ENCODE measurements at regions not wholly inside any gene's neighbourhood (a gene's known extent, or its start where the extent isn't known, plus 50 kb on each side); places are given as distances from the start of the nearest gene placed in this dataset.
A peak's percentile ranks its signal among the peaks of the same experiment; 100 is the strongest.

GRCh38 chr15:91476861-91477260, 376.6 kb upstream of the SLCO3A1 start:
- DNase-seq = no peak

GRCh38 chr15:91478717-91479191, 374.8 kb upstream of the SLCO3A1 start:
- no peak for DNase-seq

DNA sequence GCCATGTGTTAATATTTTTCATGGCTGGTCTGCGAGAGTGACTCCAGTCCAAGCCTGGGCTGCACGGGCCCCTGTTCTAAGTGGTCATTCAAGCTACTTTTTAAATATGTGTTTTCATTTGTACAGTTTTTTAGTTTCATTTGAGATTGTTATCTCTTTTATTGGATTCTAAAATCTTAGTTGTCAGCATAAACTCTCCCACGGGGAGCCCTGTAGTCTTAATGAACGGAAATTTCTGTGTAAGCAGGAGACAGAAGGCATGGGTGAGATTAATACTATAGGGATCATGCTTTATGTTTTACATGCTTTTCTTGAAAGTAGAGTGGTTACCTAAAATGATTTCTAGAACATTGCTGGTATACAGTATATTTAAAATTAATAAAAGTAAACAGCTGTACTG, 373.1 kb upstream of the SLCO3A1 start:
- DNase-seq = no peak

DNA sequence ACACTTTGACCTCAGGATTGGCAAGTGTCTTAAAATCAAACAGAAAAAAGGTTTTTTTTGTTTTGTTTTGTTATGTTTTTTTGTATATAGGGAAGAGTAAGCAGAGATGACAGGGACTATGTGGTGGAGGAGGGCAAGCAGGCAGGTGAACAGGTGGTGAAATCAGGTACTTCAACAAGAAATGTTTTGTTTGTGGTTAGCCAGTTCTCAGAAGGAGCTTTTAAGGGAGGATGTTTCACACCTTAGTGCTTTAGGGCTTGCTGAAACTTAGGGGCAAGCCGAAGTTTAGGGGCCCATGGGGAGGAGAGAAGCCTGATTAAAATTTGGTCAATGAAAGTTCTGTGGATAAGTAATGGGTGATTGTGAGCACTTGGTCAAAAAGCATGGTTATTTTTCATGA, 370.7 kb upstream of the SLCO3A1 start:
- DNase-seq = no peak

DNA sequence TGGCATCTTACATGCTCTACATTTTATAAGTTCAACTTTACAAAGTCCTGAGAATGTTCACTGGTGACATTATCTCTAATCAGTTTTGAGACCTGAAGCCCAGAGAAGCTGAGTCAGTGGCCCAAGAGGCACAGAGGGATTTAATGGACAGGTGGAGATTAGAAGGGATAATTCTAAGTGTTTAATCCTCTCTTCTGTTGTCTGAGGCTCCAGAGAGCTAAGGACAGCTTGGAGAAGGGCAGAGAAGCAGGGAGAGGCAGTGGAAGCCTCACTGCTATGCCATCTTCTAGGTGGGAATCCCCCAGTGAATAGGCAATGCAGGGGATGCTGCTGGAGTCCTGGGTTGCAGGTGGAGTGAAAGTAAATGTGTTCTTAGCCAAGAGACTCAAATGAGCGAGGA, 369.4 kb upstream of the SLCO3A1 start:
- DNase-seq = no peak

DNA sequence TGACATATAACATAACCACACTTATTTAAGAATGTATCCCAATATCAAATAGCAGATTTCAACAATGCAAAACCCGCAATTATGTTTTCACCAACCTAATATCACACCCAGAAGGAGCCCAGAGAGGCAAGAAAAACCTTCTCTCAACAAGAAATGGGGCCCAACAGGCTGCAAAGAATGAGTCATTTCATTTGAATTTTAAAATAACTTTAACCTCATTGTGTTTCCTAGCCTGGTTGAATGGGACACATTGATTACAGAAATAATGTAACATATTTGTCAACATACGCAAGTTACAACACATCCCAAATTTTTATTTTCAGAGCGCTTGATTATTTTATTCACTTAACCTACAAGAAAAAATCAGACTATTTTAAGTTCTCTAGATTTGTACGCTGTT, 365.1 kb upstream of the SLCO3A1 start:
- DNase-seq = no peak

GRCh38 chr15:91490211-91490610, 363.3 kb upstream of the SLCO3A1 start:
- no peak for DNase-seq

- peak in 3 of 4 experiments; percentile 8 to 32 (median 26) for DNase-seq
These were observed 362.2 kb upstream of the SLCO3A1 start for GRCh38 chr15:91491101-91491950.

DNA sequence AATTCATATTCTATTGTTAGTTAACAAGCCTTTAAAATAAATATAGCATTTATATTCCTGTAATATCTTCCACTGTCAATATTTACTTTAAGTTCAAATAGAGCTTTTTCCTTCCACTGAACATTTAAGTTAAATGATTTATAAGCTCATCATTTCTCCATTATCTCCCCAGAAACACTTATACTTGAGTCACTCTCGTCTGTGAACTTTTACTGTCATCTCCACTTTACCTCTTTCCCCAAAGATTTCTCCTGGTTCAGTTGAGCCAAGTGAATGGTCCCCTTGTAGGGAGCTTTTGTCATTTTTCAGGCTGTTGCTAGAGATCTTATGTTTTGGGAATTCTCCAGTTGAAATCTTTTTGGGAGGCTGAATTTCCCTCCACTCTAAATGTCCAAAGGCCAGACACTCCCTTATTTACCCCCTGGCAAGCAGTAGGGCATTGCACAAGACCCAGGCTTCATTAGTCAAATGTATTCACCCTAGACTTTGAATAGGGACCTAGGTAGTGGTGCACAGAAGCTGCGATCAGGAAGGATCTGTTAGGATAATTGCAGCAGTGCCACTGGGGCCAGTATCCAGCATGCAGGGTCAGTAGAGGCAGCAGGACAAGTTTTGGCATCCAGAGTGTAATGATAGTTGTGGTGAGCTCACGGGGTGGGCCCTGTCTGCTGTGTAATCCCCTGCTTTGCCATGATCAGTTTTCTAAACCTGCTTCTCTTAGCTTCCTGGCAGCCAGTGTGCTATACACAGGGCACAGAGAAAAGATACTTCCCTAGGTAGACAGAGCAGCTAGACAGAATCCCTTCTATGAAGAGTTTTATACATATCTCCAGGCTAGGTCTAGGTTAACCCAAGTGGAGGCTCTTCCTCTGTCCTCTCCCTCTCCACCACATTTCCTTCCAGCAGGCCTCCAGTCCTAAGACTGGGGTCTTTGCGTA, 356.5 kb upstream of the SLCO3A1 start:
- no peak for DNase-seq

DNA sequence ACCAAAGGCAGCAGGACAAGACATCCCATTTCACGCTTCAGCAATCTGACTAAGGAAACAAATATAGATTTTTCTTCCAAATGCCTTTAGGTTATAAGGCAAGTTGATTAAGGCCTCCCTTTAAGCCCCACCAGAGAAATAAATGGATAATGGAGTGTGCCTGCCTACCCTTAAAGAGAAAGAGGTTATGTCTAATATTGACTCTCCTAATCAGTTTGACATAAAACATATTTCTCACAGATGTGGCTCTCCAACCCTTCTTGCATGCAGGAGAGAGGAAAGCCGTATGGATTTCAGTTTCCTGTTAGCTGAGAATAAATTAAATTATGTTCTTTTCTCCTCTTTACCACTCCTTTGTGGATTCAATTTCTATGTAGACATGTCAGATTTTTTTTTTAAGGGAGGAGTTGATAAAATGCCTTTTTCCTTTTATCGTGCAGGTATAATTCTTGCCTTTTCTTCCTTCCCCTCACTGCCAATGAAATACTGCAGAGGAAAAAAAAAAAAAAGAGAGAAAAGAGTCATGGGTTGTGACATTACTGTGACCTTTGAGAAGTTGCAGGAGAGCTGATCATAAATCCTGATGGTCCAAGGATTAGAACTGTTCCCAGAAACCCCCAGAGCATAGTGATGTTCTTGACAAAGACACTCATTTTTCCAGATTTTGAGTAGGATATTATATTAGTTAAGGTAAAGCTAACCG, 355.3 kb upstream of the SLCO3A1 start:
- no peak for DNase-seq

GRCh38 chr15:91498749-91499062, 354.8 kb upstream of the SLCO3A1 start:
- DNase-seq = no peak

DNA sequence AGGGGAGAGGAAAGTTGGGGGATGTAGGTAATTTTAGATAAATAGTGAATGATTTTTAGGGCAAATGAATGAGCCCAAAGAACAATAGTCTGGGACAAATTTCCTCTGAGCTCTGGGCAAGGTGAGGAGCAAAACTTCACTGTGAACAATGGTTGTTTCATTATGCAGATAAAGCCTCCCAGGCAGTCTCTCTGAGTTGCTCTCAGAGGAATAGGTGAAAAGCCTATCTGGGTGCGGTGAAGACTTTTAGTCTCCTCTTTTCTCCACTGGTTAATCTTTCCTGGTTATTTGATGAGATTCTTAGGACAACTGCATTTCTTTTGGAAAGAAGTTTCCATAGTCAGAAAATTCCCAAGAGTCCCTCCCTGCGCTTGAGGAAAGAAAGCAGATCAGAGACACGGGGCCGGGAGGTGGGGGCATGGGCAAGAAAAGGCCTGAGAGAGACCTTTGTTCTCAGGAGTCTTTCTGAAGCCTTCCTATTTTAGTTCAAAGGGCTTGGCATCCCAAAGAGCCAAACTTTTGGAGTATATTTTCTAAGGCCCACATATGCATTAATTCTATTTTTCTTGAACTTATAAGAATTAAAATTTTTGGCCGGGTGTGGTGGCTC, 353.6 kb upstream of the SLCO3A1 start:
- DNase-seq = no peak

DNA sequence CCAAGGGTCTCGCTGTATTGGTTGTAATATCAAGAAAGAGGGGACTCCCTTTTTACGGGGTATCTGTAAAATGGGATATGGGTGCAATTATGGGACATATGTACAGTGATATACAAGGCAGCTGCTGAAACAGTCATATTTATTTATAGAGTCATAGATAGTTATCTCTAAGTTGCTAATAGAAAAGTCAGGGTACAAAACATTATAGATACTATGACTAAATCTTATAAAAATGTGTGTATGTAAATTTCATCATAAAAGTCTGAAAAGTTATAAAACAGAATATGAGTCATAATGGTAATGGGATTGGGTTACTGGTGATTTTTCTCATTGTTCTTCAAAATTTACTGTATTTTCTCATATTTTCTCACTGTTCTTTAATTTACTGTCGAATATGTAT, 344.9 kb upstream of the SLCO3A1 start:
- no peak for DNase-seq

GRCh38 chr15:91514147-91514546, 339.4 kb upstream of the SLCO3A1 start:
- DNase-seq = no peak

DNA sequence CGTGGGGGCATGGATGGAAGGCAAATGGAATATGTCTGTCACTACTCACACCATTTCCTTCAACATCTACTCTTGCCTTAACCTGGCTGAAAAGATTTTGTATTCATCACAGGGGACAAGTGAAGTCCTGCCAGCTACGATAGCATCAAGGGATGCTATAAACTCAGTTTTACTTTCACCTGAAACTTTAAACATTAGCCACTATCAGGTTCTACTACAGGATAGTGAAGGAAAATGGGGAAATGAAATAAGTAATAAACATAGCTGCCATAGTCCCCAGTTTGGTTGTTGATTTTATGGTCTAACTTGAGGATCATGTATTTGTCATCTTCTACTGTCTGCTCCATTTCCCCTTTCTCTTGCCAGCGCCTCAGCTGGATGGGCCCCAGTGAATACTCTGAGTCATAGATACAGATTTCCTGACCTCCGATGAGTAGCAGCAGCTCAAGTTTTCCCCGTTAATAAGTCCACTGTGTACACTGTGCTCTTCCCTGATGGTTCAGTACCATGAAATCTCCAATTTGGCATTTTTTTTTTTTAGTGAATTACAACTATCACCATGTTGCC, 338.2 kb upstream of the SLCO3A1 start:
- DNase-seq = peak; percentile 57 to 75 (median 68)

GRCh38 chr15:91516866-91517265, 336.6 kb upstream of the SLCO3A1 start:
- DNase-seq = no peak

DNA sequence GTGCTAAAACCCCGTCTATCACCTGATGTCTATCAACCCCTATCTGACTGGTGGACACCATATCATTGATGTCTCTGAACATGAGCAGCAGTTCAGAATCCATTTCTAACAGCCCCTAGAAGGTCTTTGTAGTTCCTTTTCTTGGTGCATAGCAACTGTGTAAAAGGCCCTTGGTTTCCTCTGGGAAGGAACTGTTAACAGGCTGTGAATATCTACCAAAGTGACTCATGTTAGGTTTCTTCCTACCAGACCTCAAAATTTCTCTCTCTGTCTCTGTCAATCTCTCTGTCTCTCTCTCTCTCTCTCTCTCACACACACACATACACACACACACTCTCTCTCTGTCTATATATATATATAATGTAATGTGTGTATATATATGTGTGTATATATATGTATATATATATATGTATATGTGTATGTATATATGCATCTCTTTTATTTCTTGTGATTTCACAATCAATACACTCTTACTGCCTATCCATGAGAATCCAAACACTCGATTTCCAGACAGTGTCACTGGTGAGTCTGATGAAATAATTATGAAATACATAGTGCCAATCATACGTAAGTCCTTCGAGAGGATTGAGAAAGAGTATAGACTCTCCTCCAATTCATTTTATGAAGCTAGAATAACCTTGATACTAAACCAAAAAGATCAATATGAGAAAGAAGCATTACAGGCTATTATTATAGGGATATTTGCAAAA, 335.9 kb upstream of the SLCO3A1 start:
- peak in 3 of 4 experiments; percentile 6 to 46 (median 36) for DNase-seq

- no peak for DNase-seq
These were observed 332.7 kb upstream of the SLCO3A1 start for GRCh38 chr15:91520850-91521249.

DNA sequence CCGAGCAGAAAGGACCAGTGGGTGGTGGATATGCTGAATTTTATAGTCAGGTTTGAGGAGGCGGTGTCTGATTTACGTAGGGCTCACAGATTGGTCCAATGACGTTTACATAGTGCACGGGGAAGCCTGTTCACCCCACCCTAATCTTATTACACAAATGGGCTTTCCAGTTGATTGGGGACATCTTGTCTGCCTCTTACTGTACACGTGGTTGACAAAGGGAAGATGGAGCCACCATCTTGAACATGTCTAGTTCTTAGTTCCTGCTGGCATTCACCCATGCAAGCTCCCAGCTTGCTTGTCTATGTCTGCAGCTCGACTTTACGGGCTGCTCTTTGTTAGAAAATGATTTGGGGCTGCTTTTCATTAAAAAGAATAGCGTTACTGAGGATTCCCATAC, 332.0 kb upstream of the SLCO3A1 start:
- no peak for DNase-seq

DNA sequence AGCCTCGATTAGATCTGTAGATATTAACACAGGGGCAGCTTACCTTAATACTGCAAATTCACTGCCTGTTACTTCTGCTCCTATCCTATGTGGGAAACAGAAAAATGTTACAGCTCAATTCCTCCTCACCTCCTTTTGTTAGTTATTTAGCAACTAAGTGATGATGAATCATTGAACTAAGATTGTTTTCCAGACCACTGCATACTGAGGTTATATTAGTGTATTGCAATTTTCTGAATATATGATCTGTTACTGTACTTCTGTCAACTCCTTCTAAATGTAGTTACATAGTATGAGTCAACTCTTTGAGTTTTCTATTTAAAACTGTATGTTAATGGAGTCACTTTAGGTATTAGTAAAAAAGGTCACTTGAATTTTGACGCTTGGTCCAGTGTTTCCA, 331.5 kb upstream of the SLCO3A1 start:
- DNase-seq = no peak

- DNase-seq = no peak
These were observed 330.7 kb upstream of the SLCO3A1 start for GRCh38 chr15:91522605-91523332.

All from suppressor macrophage (primary cell).